ENCODE measurements at regions not wholly inside any gene's neighbourhood (a gene's known extent, or its start where the extent isn't known, plus 50 kb on each side); places are given as distances from the start of the nearest gene placed in this dataset.

DNA sequence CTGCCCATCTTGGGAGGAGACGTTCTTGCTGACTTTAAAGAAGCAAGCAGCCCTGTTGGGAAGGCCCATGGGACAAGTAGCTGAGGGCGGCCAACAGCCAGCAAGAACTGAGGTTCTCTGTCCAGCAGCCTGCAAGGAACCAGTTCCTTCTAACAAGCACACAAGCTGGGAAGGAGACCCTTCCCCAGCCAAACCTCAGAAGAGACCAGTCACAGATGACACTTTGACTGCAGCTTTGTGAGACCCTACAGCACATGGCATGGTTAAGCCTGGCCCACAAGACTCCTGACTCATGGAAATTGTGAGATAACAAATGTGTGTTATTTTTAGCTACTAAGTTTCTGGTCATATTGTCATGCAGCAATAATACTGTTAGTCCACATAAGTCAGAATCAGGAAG lies 99.9 kb downstream of the PRLHR start:
- Mint-ChIP-seq H3K4me1 (no peaks in the 10 kb centered on the region), H3K4me3 (no peak overlapping the region), H3K9me3 (no peaks in the 10 kb centered on the region), H3K27me3 (ENCODE audit: low read depth in 3 of 3) (peaks cover 2 to 6% (median 3%) of the 10 kb centered on the region in 3 donors), H3K36me3 (no peaks in the 10 kb centered on the region), H3K27ac (no peak overlapping the region)
- no peak for DNase-seq

- Mint-ChIP-seq H3K4me1 (no peaks in the 10 kb centered on the region), H3K27ac (no peak overlapping the region), H3K9me3 (peaks cover 0 to 2% (median 0%) of the 10 kb centered on the region in 6 donors), H3K27me3 (ENCODE audit: low read depth in 3 of 3) (peaks cover 1 to 3% (median 2%) of the 10 kb centered on the region in 3 donors), H3K36me3 (no peaks in the 10 kb centered on the region), H3K4me3 (no peak overlapping the region)
- DNase-seq: no peak
Observed at GRCh38 chr10:118491055-118491454, 104.4 kb downstream of the PRLHR start.

- Mint-ChIP-seq H3K4me1 (no peaks in the 10 kb centered on the region), H3K27ac (no peak overlapping the region), H3K9me3 (peaks cover 0 to 2% (median 0%) of the 10 kb centered on the region in 6 donors), H3K36me3 (no peaks in the 10 kb centered on the region), H3K4me3 (no peak overlapping the region), H3K27me3 (ENCODE audit: low read depth in 3 of 3) (peaks cover 0 to 5% (median 1%) of the 10 kb centered on the region in 3 donors)
- no peak for DNase-seq
Observed at GRCh38 chr10:118488710-118489497, 106.5 kb downstream of the PRLHR start.

DNA sequence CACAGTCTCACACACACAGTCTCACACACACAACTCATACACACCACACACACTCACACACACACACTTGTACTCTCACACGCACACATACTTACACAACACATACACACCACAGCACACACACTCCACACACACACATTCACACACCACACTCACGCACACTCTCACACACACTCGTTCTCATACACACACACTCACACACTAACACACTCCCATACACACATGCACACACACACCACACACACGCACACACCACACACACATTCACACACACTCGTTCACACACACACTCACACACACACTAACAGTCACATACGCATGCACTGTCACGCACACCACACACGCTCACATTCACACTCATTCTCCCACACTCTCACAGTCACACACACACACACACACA lies 109.8 kb downstream of the PRLHR start:
- no peaks in the 10 kb centered on the region for H3K4me1 Mint-ChIP-seq
- peaks cover 0 to 2% (median 0%) of the 10 kb centered on the region in 3 donors for H3K27me3 Mint-ChIP-seq (ENCODE audit: low read depth in 3 of 3)
- DNase-seq: no peak
- H3K27ac Mint-ChIP-seq: no peak overlapping the region
- H3K4me3 Mint-ChIP-seq: no peak overlapping the region
- H3K36me3 Mint-ChIP-seq: no peaks in the 10 kb centered on the region
- peaks cover 0 to 2% (median 0%) of the 10 kb centered on the region in 6 donors for H3K9me3 Mint-ChIP-seq

- no peaks in the 10 kb centered on the region for H3K36me3 Mint-ChIP-seq
- no peak for DNase-seq
- no peak overlapping the region for H3K27ac Mint-ChIP-seq
- H3K9me3 Mint-ChIP-seq: peaks cover 0 to 2% (median 0%) of the 10 kb centered on the region in 6 donors
- H3K4me1 Mint-ChIP-seq: no peaks in the 10 kb centered on the region
- no peak overlapping the region for H3K4me3 Mint-ChIP-seq
- peaks cover 0 to 2% (median 0%) of the 10 kb centered on the region in 3 donors for H3K27me3 Mint-ChIP-seq (ENCODE audit: low read depth in 3 of 3)
Observed at GRCh38 chr10:118484152-118484871, 111.1 kb downstream of the PRLHR start.

- Mint-ChIP-seq H3K27me3 (ENCODE audit: low read depth in 3 of 3) (peaks cover 0 to 2% (median 0%) of the 10 kb centered on the region in 3 donors), H3K27ac (no peak overlapping the region), H3K4me3 (no peak overlapping the region), H3K9me3 (peaks cover 0 to 2% (median 0%) of the 10 kb centered on the region in 6 donors), H3K4me1 (no peaks in the 10 kb centered on the region), H3K36me3 (no peaks in the 10 kb centered on the region)
- DNase-seq: no peak
Observed at GRCh38 chr10:118483496-118483895, 112.0 kb downstream of the PRLHR start.

- no peak for DNase-seq
- H3K4me1 Mint-ChIP-seq: no peaks in the 10 kb centered on the region
- no peaks in the 10 kb centered on the region for H3K36me3 Mint-ChIP-seq
- peaks cover 0 to 3% (median 2%) of the 10 kb centered on the region in 3 donors for H3K27me3 Mint-ChIP-seq (ENCODE audit: low read depth in 3 of 3)
- H3K27ac Mint-ChIP-seq: no peak overlapping the region
- H3K9me3 Mint-ChIP-seq: peaks cover 0 to 2% (median 0%) of the 10 kb centered on the region in 6 donors
- no peak overlapping the region for H3K4me3 Mint-ChIP-seq
Observed at GRCh38 chr10:118482393-118483331, 112.8 kb downstream of the PRLHR start.

DNA sequence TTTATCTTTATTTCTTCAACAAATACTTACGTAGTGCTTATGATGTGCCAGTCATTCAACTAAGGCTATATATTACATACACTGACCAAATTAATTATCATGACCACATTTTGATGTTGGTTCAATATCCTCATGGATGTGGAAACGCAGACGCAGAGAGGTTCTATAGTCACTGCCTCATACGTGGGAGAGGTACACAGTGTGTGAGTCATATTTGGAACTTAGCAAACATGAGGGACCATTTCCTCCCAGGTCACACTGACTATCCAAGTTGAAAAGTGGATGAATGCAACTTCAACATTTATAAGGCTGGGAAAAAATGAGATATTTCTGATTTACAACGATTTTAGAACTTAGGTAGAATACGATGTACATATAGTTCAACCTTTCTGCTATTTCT lies 113.6 kb downstream of the PRLHR start:
- H3K36me3 Mint-ChIP-seq: no peaks in the 10 kb centered on the region
- no peak overlapping the region for H3K27ac Mint-ChIP-seq
- H3K9me3 Mint-ChIP-seq: peaks cover 0 to 2% (median 0%) of the 10 kb centered on the region in 6 donors
- no peak for DNase-seq
- H3K27me3 Mint-ChIP-seq (ENCODE audit: low read depth in 3 of 3): peaks cover 0 to 3% (median 2%) of the 10 kb centered on the region in 3 donors
- H3K4me3 Mint-ChIP-seq: no peak overlapping the region
- H3K4me1 Mint-ChIP-seq: no peaks in the 10 kb centered on the region

GRCh38 chr10:118475214-118475613 lies 120.2 kb downstream of the PRLHR start:
- H3K36me3 Mint-ChIP-seq: no peaks in the 10 kb centered on the region
- no peak for DNase-seq
- no peak overlapping the region for H3K27ac Mint-ChIP-seq
- no peaks in the 10 kb centered on the region for H3K4me1 Mint-ChIP-seq
- H3K9me3 Mint-ChIP-seq: no peaks in the 10 kb centered on the region
- no peak overlapping the region for H3K4me3 Mint-ChIP-seq
- H3K27me3 Mint-ChIP-seq (ENCODE audit: low read depth in 3 of 3): peaks cover 3 to 7% (median 4%) of the 10 kb centered on the region in 3 donors

DNA sequence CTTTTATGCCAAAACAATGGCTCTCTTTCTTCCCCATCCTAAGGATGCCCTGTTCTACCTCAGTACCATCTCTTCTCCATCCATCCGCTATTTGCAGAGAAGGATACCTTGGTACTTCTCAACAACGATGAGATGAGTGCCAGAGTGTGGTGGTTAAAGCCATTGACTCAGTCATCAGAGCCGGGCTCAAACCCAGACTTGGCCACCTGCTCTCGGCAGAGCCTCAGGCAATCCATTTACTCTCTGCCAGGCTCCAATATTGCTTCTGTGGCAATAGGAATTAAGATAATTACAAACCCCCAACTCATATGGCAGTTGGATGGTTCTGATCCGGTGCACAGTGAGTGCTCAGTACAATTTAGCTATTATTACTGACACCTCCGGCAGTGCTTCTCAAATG lies 121.3 kb downstream of the PRLHR start:
- Mint-ChIP-seq H3K27ac (no peak overlapping the region), H3K4me1 (no peaks in the 10 kb centered on the region), H3K9me3 (no peaks in the 10 kb centered on the region), H3K27me3 (ENCODE audit: low read depth in 3 of 3) (peaks cover 3 to 7% (median 4%) of the 10 kb centered on the region in 3 donors), H3K4me3 (no peak overlapping the region), H3K36me3 (no peaks in the 10 kb centered on the region)
- no peak for DNase-seq

- Mint-ChIP-seq H3K27me3 (ENCODE audit: low read depth in 3 of 3) (peaks cover 3 to 7% (median 4%) of the 10 kb centered on the region in 3 donors), H3K4me3 (no peak overlapping the region)
Observed at GRCh38 chr10:118473305-118473960, 122.0 kb downstream of the PRLHR start.

DNA sequence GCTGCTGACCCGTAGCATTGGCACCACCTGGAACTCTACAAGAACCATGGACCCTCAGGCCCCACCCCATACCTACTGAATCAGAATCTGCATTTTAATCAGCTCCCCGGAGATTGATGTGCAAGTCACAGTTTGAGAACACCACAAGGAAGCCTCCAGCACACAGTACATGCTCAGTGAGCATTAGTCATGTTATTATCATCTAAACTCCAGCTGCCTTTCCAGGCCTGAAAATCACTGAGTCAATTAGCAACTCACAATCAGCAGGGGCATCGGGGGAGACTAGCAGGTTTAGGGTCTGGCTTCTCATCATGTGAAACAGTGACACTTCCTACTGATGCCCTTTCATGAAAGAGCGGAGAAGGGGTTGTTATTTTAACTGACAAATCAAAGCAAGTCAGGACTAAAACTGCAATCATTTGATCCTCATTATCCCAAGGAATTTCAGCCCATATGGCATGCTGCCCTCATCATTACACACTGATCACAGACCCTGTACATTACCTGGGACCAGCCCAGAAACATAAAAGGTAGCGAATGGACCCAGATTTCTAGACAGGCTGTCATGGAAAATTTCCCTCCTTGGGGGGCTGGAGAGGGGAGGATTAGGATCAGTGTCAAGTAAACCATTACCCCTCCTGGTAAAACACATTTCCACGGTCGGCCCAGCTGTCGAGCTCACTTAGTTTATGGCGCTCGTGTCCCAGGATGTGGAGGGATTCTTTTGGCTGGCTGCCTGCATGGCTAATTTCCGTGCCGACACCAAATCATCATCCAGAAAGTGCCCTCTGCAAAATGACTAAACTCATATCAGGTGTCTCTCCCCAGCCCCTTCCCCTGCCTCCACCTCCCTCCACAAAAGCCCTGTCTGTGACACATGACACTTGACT lies 122.8 kb downstream of the PRLHR start:
- H3K4me3 Mint-ChIP-seq: no peak overlapping the region
- no peak for DNase-seq
- no peak overlapping the region for H3K27ac Mint-ChIP-seq
- H3K4me1 Mint-ChIP-seq: no peaks in the 10 kb centered on the region
- H3K9me3 Mint-ChIP-seq: no peaks in the 10 kb centered on the region
- H3K27me3 Mint-ChIP-seq (ENCODE audit: low read depth in 3 of 3): peaks cover 3 to 5% (median 4%) of the 10 kb centered on the region in 3 donors
- no peaks in the 10 kb centered on the region for H3K36me3 Mint-ChIP-seq

More at GRCh38 chr10:118473305-118473960, 122.0 kb downstream of the PRLHR start:
- Mint-ChIP-seq H3K9me3 (no peaks in the 10 kb centered on the region), H3K36me3 (no peaks in the 10 kb centered on the region), H3K4me1 (no peaks in the 10 kb centered on the region), H3K27ac (no peak overlapping the region)
- DNase-seq: no peak

Data from immature natural killer cell (primary cell).